Body of pancreas (tissue), 4 donors: ENCODE measurements at regions not wholly inside any gene's neighbourhood (a gene's known extent, or its start where the extent isn't known, plus 50 kb on each side); places are given as distances from the start of the nearest gene placed in this dataset.

Experiments used
- ATAC-seq: fragments of 150-250 bp; one replicate; pipeline ENCODE4 v1.9.1; 2016
- DNase-seq, 4 donors: peaks; one replicate each; pipeline ENCODE4 v3.0.0-alpha.2; 2019
- H3K27ac ChIP-seq, 4 donors: fragments of 200-600 bp; sonication (generic); 1 replicate in 3 of 4; 2 replicates in 1 of 4; pipeline versions ENCODE4 v1.5.1 to v1.6.1; 2016 to 2019; ENCODE audit warnings: mild to moderate bottlenecking in 1 of 4, mixed read lengths in 1 of 4, moderate library complexity in 1 of 4
- H3K27me3 ChIP-seq, 2 donors: fragments of 200-600 bp; sonication (generic); one replicate each; pipeline ENCODE4 v1.6.0; 2016; ENCODE audit warnings: mild to moderate bottlenecking in 1 of 2
- H3K36me3 ChIP-seq, 2 donors: fragments of 200-600 bp; sonication (generic); replicated peaks in 1 of 2; 2 replicates each; pipeline ENCODE4 v1.5.1; 2016; ENCODE audit warnings: low read depth in 2 of 2; ENCODE audit not compliant: insufficient read depth in 1 of 2
- H3K4me1 ChIP-seq: fragments of 200-600 bp; sonication (generic); one replicate; pipeline ENCODE4 v1.6.0; 2016
- H3K4me3 ChIP-seq, 2 donors: fragments of 200-600 bp; sonication (generic); 1 replicate in 1 of 2; 2 replicates in 1 of 2; pipeline ENCODE4 v1.5.1; 2016 to 2019
- H3K9me3 ChIP-seq, 3 donors: fragments of 200-600 bp; sonication (generic); 1 replicate in 2 of 3; 2 replicates in 1 of 3; pipeline ENCODE4 v1.5.1; 2016
- POLR2A ChIP-seq, 3 donors: fragments of 450-650 bp; IDR thresholded peaks; one replicate each; pipeline ENCODE4 v1.6.1; 2016; ENCODE audit warnings: antibody characterized with exemption in 3 of 3, mild to moderate bottlenecking in 2 of 3
- WGBS, 2 donors: methylation state at CpG; one replicate each; pipeline ENCODE4 v1.1.5; 2017; 5-methylcytosine and 5-hydroxymethylcytosine counted together
- intact Hi-C: fragments of 100-400 bp; cut with DNase I; formaldehyde crosslinking; loops from one replicate; pipeline ENCODE4 v1.15.1; 2023
- TF ChIP-seq, protein P1 (sequence below), 7 experiments: fragments of 450-650 bp in 4 of 7; fragments of 200-600 bp in 3 of 7; sonication (generic) in 3 of 7; IDR thresholded peaks; one replicate each; pipeline ENCODE4 v1.5.1; 2016 to 2019; ENCODE audit warnings: antibody characterized with exemption in 7 of 7

DNA sequence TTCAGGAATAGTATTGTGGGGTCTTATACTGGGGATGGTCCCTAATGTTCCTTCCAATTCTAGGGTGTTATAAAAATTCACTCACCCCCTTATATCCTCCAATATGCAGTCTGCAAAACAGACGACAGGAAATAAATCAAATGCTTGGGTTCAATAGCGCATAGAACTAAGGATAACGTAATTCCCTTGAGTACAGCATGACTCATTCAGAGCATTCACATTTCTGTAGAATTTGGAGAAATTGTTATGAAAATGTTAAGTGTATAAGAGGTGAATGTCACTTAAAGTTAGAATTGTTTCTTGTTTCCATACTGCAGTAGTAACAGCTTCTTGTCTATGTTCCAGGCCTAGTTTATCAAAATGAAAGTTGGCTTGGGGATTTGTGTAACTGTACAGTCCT, 271.4 kb downstream of the RPS29 start:
- TF ChIP-seq, protein P1, sequence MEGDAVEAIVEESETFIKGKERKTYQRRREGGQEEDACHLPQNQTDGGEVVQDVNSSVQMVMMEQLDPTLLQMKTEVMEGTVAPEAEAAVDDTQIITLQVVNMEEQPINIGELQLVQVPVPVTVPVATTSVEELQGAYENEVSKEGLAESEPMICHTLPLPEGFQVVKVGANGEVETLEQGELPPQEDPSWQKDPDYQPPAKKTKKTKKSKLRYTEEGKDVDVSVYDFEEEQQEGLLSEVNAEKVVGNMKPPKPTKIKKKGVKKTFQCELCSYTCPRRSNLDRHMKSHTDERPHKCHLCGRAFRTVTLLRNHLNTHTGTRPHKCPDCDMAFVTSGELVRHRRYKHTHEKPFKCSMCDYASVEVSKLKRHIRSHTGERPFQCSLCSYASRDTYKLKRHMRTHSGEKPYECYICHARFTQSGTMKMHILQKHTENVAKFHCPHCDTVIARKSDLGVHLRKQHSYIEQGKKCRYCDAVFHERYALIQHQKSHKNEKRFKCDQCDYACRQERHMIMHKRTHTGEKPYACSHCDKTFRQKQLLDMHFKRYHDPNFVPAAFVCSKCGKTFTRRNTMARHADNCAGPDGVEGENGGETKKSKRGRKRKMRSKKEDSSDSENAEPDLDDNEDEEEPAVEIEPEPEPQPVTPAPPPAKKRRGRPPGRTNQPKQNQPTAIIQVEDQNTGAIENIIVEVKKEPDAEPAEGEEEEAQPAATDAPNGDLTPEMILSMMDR (IDR thresholded peaks at IDR 0.05) = no peak
- TF ChIP-seq POLR2A (IDR thresholded peaks at IDR 0.05) = no peak
- no peak for ATAC-seq
- Histone ChIP-seq H3K4me3 (no peak overlapping the region), H3K4me1 (no peaks in the 10 kb centered on the region), H3K36me3 (no peaks in the 10 kb centered on the region), H3K27me3 (no peaks in the 10 kb centered on the region), H3K9me3 (no peaks in the 10 kb centered on the region), H3K27ac (no peak overlapping the region)
- DNase-seq = no peak
- 70 to 79% methylated on average over 3 of the region's 3 CpGs for WGBS, 2 donors
- intact Hi-C loops = no loop called here

DNA sequence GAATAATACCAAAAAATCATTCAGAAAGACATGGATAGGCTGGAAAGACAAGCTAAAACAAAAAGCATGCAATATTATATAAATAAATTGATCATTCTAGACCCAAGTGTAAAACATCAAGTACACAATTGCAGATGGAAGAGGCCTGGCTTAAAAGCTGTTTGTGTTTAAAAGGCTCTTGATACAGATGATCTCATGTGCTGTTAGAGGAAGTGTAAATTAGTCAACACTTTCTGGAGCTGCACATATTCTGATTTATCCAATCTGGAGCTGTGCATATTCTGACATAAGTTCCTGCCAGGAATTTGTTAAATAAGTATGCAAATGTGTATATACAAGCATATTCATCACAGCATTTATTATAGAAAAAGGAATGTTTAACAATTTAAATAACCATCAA, 273.1 kb downstream of the RPS29 start:
- Histone ChIP-seq H3K4me1 (no peaks in the 10 kb centered on the region), H3K9me3 (no peaks in the 10 kb centered on the region), H3K27me3 (no peaks in the 10 kb centered on the region), H3K36me3 (no peaks in the 10 kb centered on the region), H3K27ac (no peak overlapping the region), H3K4me3 (no peak overlapping the region)
- ATAC-seq = no peak
- TF ChIP-seq POLR2A (IDR thresholded peaks at IDR 0.05) = no peak
- TF ChIP-seq, protein P1 (IDR thresholded peaks at IDR 0.05) = no peak
- no peak for DNase-seq
- intact Hi-C loops = no loop called here

DNA sequence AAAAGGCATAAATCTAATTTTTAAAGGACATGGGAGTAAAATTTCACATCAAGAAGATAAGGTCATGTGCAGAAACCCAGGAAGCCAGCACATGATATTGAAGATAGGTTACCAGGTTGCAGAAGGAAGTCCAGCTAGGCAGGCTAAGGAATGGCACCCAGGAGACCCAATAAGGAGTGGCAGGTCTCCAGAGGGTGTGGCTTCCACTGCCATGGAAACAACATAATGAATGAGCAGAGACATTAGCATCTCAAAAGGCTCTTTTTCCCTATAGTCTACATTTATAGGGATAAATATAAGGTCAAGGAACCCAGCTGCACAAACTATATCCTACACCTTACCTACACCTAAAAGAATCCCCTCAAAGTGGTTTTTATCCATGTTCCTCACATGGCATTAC, 275.9 kb downstream of the RPS29 start:
- no peaks in the 10 kb centered on the region for H3K36me3 ChIP-seq
- intact Hi-C loops = no loop called here

DNA sequence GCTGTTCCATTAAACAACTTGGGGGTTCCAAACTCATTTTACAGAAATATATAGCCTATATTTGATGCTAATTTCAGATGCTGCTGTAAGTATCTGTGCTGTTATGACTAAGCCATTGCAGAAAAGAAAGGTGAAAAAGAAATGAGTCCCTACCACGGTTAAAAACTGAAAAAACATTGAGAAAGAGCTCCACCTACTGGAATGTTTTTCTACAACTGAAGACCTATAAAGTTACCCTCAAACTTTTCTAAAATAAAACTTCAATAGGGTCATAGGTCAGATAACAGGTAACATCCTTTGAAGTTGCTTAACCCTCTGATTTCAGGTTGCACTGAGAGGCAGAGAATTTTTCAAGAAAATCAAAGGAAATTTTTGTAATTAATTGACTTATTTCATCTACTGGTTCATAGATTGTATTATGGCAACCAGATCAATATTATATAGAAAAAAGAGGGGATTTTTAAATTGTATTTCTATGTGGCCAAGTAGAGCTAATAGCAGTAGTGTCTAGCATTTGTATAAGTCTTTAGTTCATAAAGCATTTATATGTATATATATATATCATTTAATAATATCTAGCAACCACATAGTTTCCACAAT, 279.9 kb downstream of the RPS29 start:
- no peaks in the 10 kb centered on the region for H3K4me1 ChIP-seq
- H3K9me3 ChIP-seq = no peaks in the 10 kb centered on the region
- no peak overlapping the region for H3K27ac ChIP-seq
- DNase-seq = no peak
- no peaks in the 10 kb centered on the region for H3K36me3 ChIP-seq
- no peak overlapping the region for H3K4me3 ChIP-seq
- intact Hi-C loops = no loop called here
- no peaks in the 10 kb centered on the region for H3K27me3 ChIP-seq
- no peak for ATAC-seq
- TF ChIP-seq, protein P1 (IDR thresholded peaks at IDR 0.05) = peak in 4 of 7 experiments; percentile 9 to 31 (median 18)
- no peak for TF ChIP-seq POLR2A (IDR thresholded peaks at IDR 0.05)
- 0 to 6% methylated on average over 1 of the region's 1 CpG for WGBS, 2 donors

More for the DNA sequence above, 275.9 kb downstream of the RPS29 start:
- Histone ChIP-seq H3K4me3 (no peak overlapping the region), H3K27ac (no peak overlapping the region), H3K4me1 (no peaks in the 10 kb centered on the region), H3K27me3 (no peaks in the 10 kb centered on the region), H3K9me3 (no peaks in the 10 kb centered on the region)
- ATAC-seq (no peak), DNase-seq (no peak)
- no peak for TF ChIP-seq POLR2A (IDR thresholded peaks at IDR 0.05)
- TF ChIP-seq, protein P1 (IDR thresholded peaks at IDR 0.05) = no peak

DNA sequence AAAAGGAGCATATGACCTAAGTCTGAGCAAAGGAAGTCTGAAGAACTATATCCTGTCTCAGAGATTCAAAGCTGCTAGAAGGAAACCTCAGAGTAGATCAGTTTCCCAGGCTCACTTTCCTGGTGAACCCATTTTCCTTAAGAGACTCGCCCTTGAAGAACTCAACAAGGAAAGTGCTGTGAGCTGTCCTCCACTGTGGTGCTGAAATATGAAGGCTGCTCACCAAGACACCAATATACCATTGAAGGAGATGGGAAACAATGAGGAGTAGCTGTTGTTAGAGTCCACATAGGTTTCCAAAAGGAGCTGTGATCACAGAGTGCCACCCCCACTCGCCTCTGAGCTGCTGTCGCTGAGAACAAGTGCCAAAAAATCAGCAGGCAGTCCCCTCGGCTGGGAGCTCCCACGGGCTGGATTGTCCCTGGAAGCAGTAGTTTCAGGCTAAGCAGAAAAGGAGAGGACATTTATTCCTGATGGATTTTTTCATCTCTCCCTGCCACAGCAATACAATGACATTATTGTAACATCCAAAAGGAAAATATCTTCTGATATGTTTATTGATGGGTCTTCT, 282.1 kb downstream of the RPS29 start:
- Histone ChIP-seq H3K27me3 (no peaks in the 10 kb centered on the region), H3K4me3 (no peak overlapping the region), H3K4me1 (no peaks in the 10 kb centered on the region), H3K36me3 (no peaks in the 10 kb centered on the region), H3K9me3 (no peaks in the 10 kb centered on the region), H3K27ac (no peak overlapping the region)
- peak in 3 of 4 donors; percentile 2 to 11 (median 6) for DNase-seq
- no peak for TF ChIP-seq POLR2A (IDR thresholded peaks at IDR 0.05)
- TF ChIP-seq, protein P1 (IDR thresholded peaks at IDR 0.05) = no peak
- intact Hi-C loops = no loop called here
- no peak for ATAC-seq
- WGBS, 2 donors = 8 to 33% methylated on average over 4 to 5 of the region's 5 CpGs
